Left renal pelvis (tissue), 4 donors: ENCODE measurements at regions not wholly inside any gene's neighbourhood (a gene's known extent, or its start where the extent isn't known, plus 50 kb on each side); places are given as distances from the start of the nearest gene placed in this dataset.

Experiments used
- DNase-seq, 4 donors: peaks; one replicate each; pipeline ENCODE4 v3.0.0-alpha.2; 2013; ENCODE audit warnings: low read depth in 4 of 4, low spot score in 3 of 4

- DNase-seq = no peak
These were observed 232.7 kb upstream of the SNX7 start for GRCh38 chr1:98428864-98429263.

- DNase-seq = no peak
These were observed 233.9 kb upstream of the SNX7 start for GRCh38 chr1:98427664-98428063.

- DNase-seq = no peak
These were observed 235.4 kb upstream of the SNX7 start for GRCh38 chr1:98426092-98426491.

- DNase-seq = no peak
These were observed 238.7 kb upstream of the SNX7 start for GRCh38 chr1:98422816-98423215.

GRCh38 chr1:98421085-98421435 is 240.5 kb upstream of the SNX7 start:
- DNase-seq = no peak

GRCh38 chr1:98420376-98421084 is 241.0 kb upstream of the SNX7 start:
- DNase-seq = no peak

- no peak for DNase-seq
These were observed 243.7 kb upstream of the SNX7 start for GRCh38 chr1:98417820-98418219.

- DNase-seq = no peak
These were observed 251.4 kb upstream of the SNX7 start for GRCh38 chr1:98410082-98410481.

- DNase-seq = no peak
These were observed 255.0 kb upstream of the SNX7 start for GRCh38 chr1:98406352-98407088.

GRCh38 chr1:98405581-98406074 is 255.9 kb upstream of the SNX7 start:
- DNase-seq = no peak

- no peak for DNase-seq
These were observed 256.7 kb upstream of the SNX7 start for GRCh38 chr1:98404866-98405265.

GRCh38 chr1:98403963-98404480 is 257.5 kb upstream of the SNX7 start:
- no peak for DNase-seq

- DNase-seq = no peak
These were observed 258.7 kb upstream of the SNX7 start for GRCh38 chr1:98402860-98403259.

GRCh38 chr1:98400446-98400845 is 261.1 kb upstream of the SNX7 start:
- no peak for DNase-seq

GRCh38 chr1:98399218-98399617 is 262.3 kb upstream of the SNX7 start:
- no peak for DNase-seq

- no peak for DNase-seq
These were observed 262.9 kb upstream of the SNX7 start for GRCh38 chr1:98398649-98399048.

- no peak for DNase-seq
These were observed 263.4 kb upstream of the SNX7 start for GRCh38 chr1:98398092-98398491.

GRCh38 chr1:98393719-98394118 is 267.8 kb upstream of the SNX7 start:
- no peak for DNase-seq

- DNase-seq = no peak
These were observed 270.3 kb upstream of the SNX7 start for GRCh38 chr1:98391175-98391574.

- no peak for DNase-seq
These were observed 271.7 kb upstream of the SNX7 start for GRCh38 chr1:98389809-98390208.

GRCh38 chr1:98388441-98388840 is 273.1 kb upstream of the SNX7 start:
- no peak for DNase-seq

- no peak for DNase-seq
These were observed 273.8 kb upstream of the SNX7 start for GRCh38 chr1:98387701-98388100.
